HUES6 (cell line): ENCODE measurements at regions not wholly inside any gene's neighbourhood (a gene's known extent, or its start where the extent isn't known, plus 50 kb on each side); places are given as distances from the start of the nearest gene placed in this dataset.
A peak's percentile ranks its signal among the peaks of the same experiment; 100 is the strongest.

Experiments
- H3K27ac ChIP-seq: 2 replicates; pipeline ENCODE4 v1.7.0; 2013; ENCODE audit warnings: low read depth, mild to moderate bottlenecking, low read length, inconsistent platforms
- H3K27me3 ChIP-seq: 2 replicates; pipeline ENCODE4 v1.6.1; 2013; ENCODE audit warnings: low read length; ENCODE audit not compliant: control insufficient read depth, insufficient read depth
- H3K36me3 ChIP-seq: 2 replicates; pipeline ENCODE4 v1.6.1; 2013; ENCODE audit warnings: low read length; ENCODE audit not compliant: control insufficient read depth, insufficient read depth
- H3K4me1 ChIP-seq: 2 replicates; pipeline ENCODE4 v1.6.1; 2013; ENCODE audit warnings: low read length; ENCODE audit not compliant: control insufficient read depth, insufficient read depth
- H3K4me3 ChIP-seq: 2 replicates; pipeline ENCODE4 v1.5.1; 2013; ENCODE audit warnings: low read depth, low read length
- H3K9ac ChIP-seq: one replicate; pipeline ENCODE4 v1.6.1; 2013; ENCODE audit warnings: mild to moderate bottlenecking, low read length
- H3K9me3 ChIP-seq: 2 replicates; pipeline ENCODE4 v1.6.1; 2013; ENCODE audit warnings: low read depth, low read length; ENCODE audit not compliant: control insufficient read depth, insufficient read depth

- no peak overlapping the region for H3K27ac ChIP-seq
- H3K9me3 ChIP-seq, result no peaks in the 10 kb centered on the region
- H3K27me3 ChIP-seq, result no peaks in the 10 kb centered on the region
- peaks cover 34% of the 10 kb centered on the region for H3K4me1 ChIP-seq
- H3K4me3 ChIP-seq, result no peak overlapping the region
- no peak overlapping the region for H3K9ac ChIP-seq
- no peaks in the 10 kb centered on the region for H3K36me3 ChIP-seq
These were observed 196.9 kb downstream of the TM9SF2 start for GRCh38 chr13:99698010-99698815.

GRCh38 chr13:99695857-99696256 is 194.6 kb downstream of the TM9SF2 start:
- Histone ChIP-seq H3K27me3 (peaks cover 6% of the 10 kb centered on the region; the same call in 1 of the 2 replicates), H3K4me1 (peaks cover 45% of the 10 kb centered on the region), H3K36me3 (no peaks in the 10 kb centered on the region), H3K4me3 (no peak overlapping the region), H3K9ac (no peak overlapping the region), H3K9me3 (no peaks in the 10 kb centered on the region), H3K27ac (no peak overlapping the region)

- peaks cover 57% of the 10 kb centered on the region for H3K4me1 ChIP-seq
- H3K4me3 ChIP-seq, result peak overlapping the region; percentile 6; the same call in 1 of the 2 replicates
- H3K27ac ChIP-seq, result peak overlapping the region; percentile 39; the same call in 1 of the 2 replicates
- peaks cover 6% of the 10 kb centered on the region; the same call in 1 of the 2 replicates for H3K27me3 ChIP-seq
- H3K36me3 ChIP-seq, result no peaks in the 10 kb centered on the region
- H3K9ac ChIP-seq, result peak overlapping the region; percentile 39
- H3K9me3 ChIP-seq, result no peaks in the 10 kb centered on the region
These were observed 192.8 kb downstream of the TM9SF2 start for GRCh38 chr13:99693852-99694611.

- H3K27ac ChIP-seq, result no peak overlapping the region
- peaks cover 64% of the 10 kb centered on the region for H3K4me1 ChIP-seq
- peak overlapping the region; percentile 39 for H3K9ac ChIP-seq
- H3K36me3 ChIP-seq, result no peaks in the 10 kb centered on the region
- H3K27me3 ChIP-seq, result peaks cover 6% of the 10 kb centered on the region; the same call in 1 of the 2 replicates
- peak overlapping the region; percentile 6; the same call in 1 of the 2 replicates for H3K4me3 ChIP-seq
- no peaks in the 10 kb centered on the region for H3K9me3 ChIP-seq
These were observed 192.1 kb downstream of the TM9SF2 start for GRCh38 chr13:99693351-99693750.

- H3K4me3 ChIP-seq, result no peak overlapping the region
- H3K27me3 ChIP-seq, result peaks cover 6% of the 10 kb centered on the region; the same call in 1 of the 2 replicates
- no peaks in the 10 kb centered on the region for H3K9me3 ChIP-seq
- no peaks in the 10 kb centered on the region for H3K36me3 ChIP-seq
- no peak overlapping the region for H3K27ac ChIP-seq
- H3K4me1 ChIP-seq, result peaks cover 69% of the 10 kb centered on the region
- no peak overlapping the region for H3K9ac ChIP-seq
These were observed 191.6 kb downstream of the TM9SF2 start for GRCh38 chr13:99692854-99693253.

GRCh38 chr13:99691552-99691951 is 190.3 kb downstream of the TM9SF2 start:
- Histone ChIP-seq H3K36me3 (no peaks in the 10 kb centered on the region), H3K9ac (peak overlapping the region; percentile 58), H3K27ac (no peak overlapping the region), H3K27me3 (peaks cover 6% of the 10 kb centered on the region; the same call in 1 of the 2 replicates), H3K9me3 (no peaks in the 10 kb centered on the region), H3K4me3 (peak overlapping the region; percentile 15; the same call in 1 of the 2 replicates), H3K4me1 (peaks cover 81% of the 10 kb centered on the region)

- Histone ChIP-seq H3K27me3 (peaks cover 6% of the 10 kb centered on the region; the same call in 1 of the 2 replicates), H3K9me3 (no peaks in the 10 kb centered on the region), H3K9ac (peak overlapping the region; percentile 41), H3K27ac (peak overlapping the region; percentile 96), H3K36me3 (no peaks in the 10 kb centered on the region), H3K4me1 (peaks cover 90% of the 10 kb centered on the region), H3K4me3 (peak overlapping the region; percentile 36; the same call in 1 of the 2 replicates)
These were observed 189.3 kb downstream of the TM9SF2 start for GRCh38 chr13:99690426-99691174.

- H3K9ac ChIP-seq, result peak overlapping the region; percentile 41
- H3K4me1 ChIP-seq, result peaks cover 90% of the 10 kb centered on the region
- peak overlapping the region; percentile 96 for H3K27ac ChIP-seq
- H3K27me3 ChIP-seq, result peaks cover 6% of the 10 kb centered on the region; the same call in 1 of the 2 replicates
- peak overlapping the region; percentile 36; the same call in 1 of the 2 replicates for H3K4me3 ChIP-seq
- H3K36me3 ChIP-seq, result no peaks in the 10 kb centered on the region
- H3K9me3 ChIP-seq, result no peaks in the 10 kb centered on the region
These were observed 188.7 kb downstream of the TM9SF2 start for GRCh38 chr13:99689955-99690354.

- no peaks in the 10 kb centered on the region for H3K9me3 ChIP-seq
- H3K27ac ChIP-seq, result peak overlapping the region; percentile 96
- H3K9ac ChIP-seq, result peak overlapping the region; percentile 41
- no peaks in the 10 kb centered on the region for H3K36me3 ChIP-seq
- H3K4me1 ChIP-seq, result peaks cover 79% of the 10 kb centered on the region
- peaks cover 6% of the 10 kb centered on the region; the same call in 1 of the 2 replicates for H3K27me3 ChIP-seq
- peak overlapping the region; percentile 47; the same call in 1 of the 2 replicates for H3K4me3 ChIP-seq
These were observed 187.5 kb downstream of the TM9SF2 start for GRCh38 chr13:99688776-99689175.

GRCh38 chr13:99687723-99688397 is 186.6 kb downstream of the TM9SF2 start:
- no peaks in the 10 kb centered on the region for H3K36me3 ChIP-seq
- peaks cover 70% of the 10 kb centered on the region for H3K4me1 ChIP-seq
- peak overlapping the region; percentile 81 for H3K9ac ChIP-seq
- H3K27me3 ChIP-seq, result peaks cover 6% of the 10 kb centered on the region; the same call in 1 of the 2 replicates
- H3K9me3 ChIP-seq, result no peaks in the 10 kb centered on the region
- H3K4me3 ChIP-seq, result peak overlapping the region; percentile 47
- H3K27ac ChIP-seq, result peak overlapping the region; percentile 96
